Panc1 (cell line): ENCODE measurements at regions not wholly inside any gene's neighbourhood (a gene's known extent, or its start where the extent isn't known, plus 50 kb on each side); places are given as distances from the start of the nearest gene placed in this dataset.

Experiments
- ATAC-seq: fragments of 200-7000 bp; cut with Tn5 transposase; 2 replicates; pipeline ENCODE4 v1.9.1; 2020; ENCODE audit warnings: mild to moderate bottlenecking, moderate library complexity
- BruUV-seq: library from RNA; stranded (reverse); fragments of 400-500 nt; replicated peaks from 2 replicates; lab custom pipeline; 2021; lab: Mats Ljungman, UMichigan
- CTCF ChIA-PET: fragments of 300-600 bp; sonication (Branson Sonifier 250); formaldehyde crosslinking; loops from one replicate; lab custom pipeline; 2022; ENCODE audit warnings: antibody characterized with exemption; lab: Charles Lee
- POLR2A ChIA-PET: fragments of 300-600 bp; sonication (Branson Sonifier 250); formaldehyde crosslinking; loops from one replicate; lab custom pipeline; 2022; ENCODE audit warnings: antibody characterized with exemption; lab: Charles Lee
- DNase-seq: peaks from one replicate; pipeline ENCODE4 v3.0.0-alpha.2; 2010; ENCODE audit warnings: low read depth, low spot score
- H3K27ac ChIP-seq: 2 replicates; pipeline ENCODE4 v1.5.1; 2011; ENCODE audit warnings: mild to moderate bottlenecking, low read length, inconsistent platforms
- H3K27me3 ChIP-seq: fragments of 200-500 bp; sonication (Bioruptor generic); 2 replicates; pipeline ENCODE4 v1.6.0; 2014; ENCODE audit warnings: low read length, inconsistent platforms; ENCODE audit not compliant: control insufficient read depth, insufficient read depth
- H3K36me3 ChIP-seq: fragments of 200-500 bp; sonication (Bioruptor generic); 2 replicates; pipeline ENCODE4 v1.5.1; 2014; ENCODE audit warnings: inconsistent platforms, mild to moderate bottlenecking, low read length, moderate library complexity; ENCODE audit not compliant: control insufficient read depth, insufficient read depth
- H3K4me1 ChIP-seq: 2 replicates; pipeline ENCODE4 v1.5.1; 2011; ENCODE audit warnings: inconsistent platforms, mild to moderate bottlenecking, low read length, moderate library complexity; ENCODE audit not compliant: control insufficient read depth, insufficient read depth
- H3K4me3 ChIP-seq, 2 experiments: 2 replicates each; pipeline ENCODE4 v1.5.1; 2011 to 2012; ENCODE audit warnings: low read depth in 2 of 2, low read length in 2 of 2, mild to moderate bottlenecking in 2 of 2, inconsistent platforms in 1 of 2, moderate library complexity in 1 of 2
- H3K9me3 ChIP-seq: fragments of 200-500 bp; sonication (Bioruptor generic); 2 replicates; pipeline ENCODE4 v1.5.1; 2014; ENCODE audit warnings: low read depth, mild to moderate bottlenecking, inconsistent platforms, low read length, moderate library complexity; ENCODE audit not compliant: control insufficient read depth, insufficient read depth
- CTCF ChIP-seq: fragments of 450-650 bp; IDR thresholded peaks from 2 replicates; pipeline ENCODE4 v1.5.1; 2017; ENCODE audit warnings: mild to moderate bottlenecking
- POLR2AphosphoS5 ChIP-seq: IDR thresholded peaks from 2 replicates; pipeline ENCODE4 v1.6.1; 2012; ENCODE audit warnings: mild to moderate bottlenecking, low read depth, low read length, moderate library complexity
- REST ChIP-seq, 2 experiments: IDR thresholded peaks; 2 replicates each; pipeline ENCODE4 v1.6.1; 2011 to 2012; ENCODE audit warnings: low read depth in 2 of 2, control low read depth in 1 of 2, low read length in 1 of 2, mild to moderate bottlenecking in 1 of 2, moderate library complexity in 1 of 2; ENCODE audit not compliant: insufficient read depth in 1 of 2
- SIN3A ChIP-seq: IDR thresholded peaks from 2 replicates; pipeline ENCODE4 v1.6.1; 2012; ENCODE audit warnings: low read depth, mild to moderate bottlenecking, low read length, moderate library complexity, borderline replicate concordance; ENCODE audit not compliant: insufficient read depth
- TCF7L2 ChIP-seq: IDR thresholded peaks from 2 replicates; pipeline ENCODE4 v1.6.1; 2011; ENCODE audit warnings: mild to moderate bottlenecking, low read depth, low read length, inconsistent platforms
- in situ Hi-C: cut with HindIII; loops from 2 replicates; pipeline ENCODE4 v1.10.0; 2016; ENCODE audit warnings: low sequenced_read_pairs, low pct_unique_long_range_greater_than_20kb
- intact Hi-C: fragments of 100-400 bp; cut with micrococcal nuclease; formaldehyde crosslinking; loops from one replicate; pipeline ENCODE4 v1.10.0; 2022; ENCODE audit not compliant: unreplicated experiment

- ATAC-seq, result no peak
- ChIA-PET POLR2A (no interaction called here), CTCF (interaction anchor here (0.6 kb wide), 1 partner anchor 62 kb away, joined by 3 read pairs; no protein-coding TSS in a partner anchor)
- Histone ChIP-seq H3K4me1 (no peaks in the 10 kb centered on the region), H3K27ac (no peak overlapping the region), H3K4me3 (no peak overlapping the region), H3K36me3 (no peaks in the 10 kb centered on the region), H3K27me3 (no peaks in the 10 kb centered on the region), H3K9me3 (no peaks in the 10 kb centered on the region)
- intact Hi-C loops (no loop called here), in situ Hi-C loops (no loop called here)
- TF ChIP-seq TCF7L2 (no peak), POLR2AphosphoS5 (no peak), REST (IDR thresholded peaks at IDR 0.05; ENCODE audit: insufficient read depth in 1 of 2, low read depth in 2 of 2, low read length in 1 of 2) (no peak), CTCF (no peak), SIN3A (no peak)
- no peak for DNase-seq
- BruUV-seq, result no TSS peak
Observed at GRCh38 chr2:100667801-100668200, 105.0 kb downstream of the PDCL3 start.

- Histone ChIP-seq H3K36me3 (no peaks in the 10 kb centered on the region), H3K4me3 (no peak overlapping the region), H3K4me1 (no peaks in the 10 kb centered on the region), H3K27me3 (no peaks in the 10 kb centered on the region), H3K9me3 (no peaks in the 10 kb centered on the region), H3K27ac (no peak overlapping the region)
- intact Hi-C loops (no loop called here), in situ Hi-C loops (no loop called here)
- ATAC-seq (no peak), DNase-seq (no peak)
- POLR2A ChIA-PET, result no interaction called here
- TF ChIP-seq SIN3A (no peak), CTCF (no peak), REST (IDR thresholded peaks at IDR 0.05; ENCODE audit: insufficient read depth in 1 of 2, low read depth in 2 of 2, low read length in 1 of 2) (no peak), TCF7L2 (no peak), POLR2AphosphoS5 (no peak)
- no TSS peak for BruUV-seq
- CTCF ChIA-PET, result no interaction called here
Observed at GRCh38 chr2:100670232-100670631, 107.4 kb downstream of the PDCL3 start.
